ENCODE measurements at regions not wholly inside any gene's neighbourhood (a gene's known extent, or its start where the extent isn't known, plus 50 kb on each side); places are given as distances from the start of the nearest gene placed in this dataset.
"Not testable (repeated sequence)": the region's sequence is repeated elsewhere in the genome, so short reads cannot be mapped to it uniquely, and the experiment has no call there.

- ChIA-PET POLR2A (no interaction called here), CTCF (no interaction called here)
- no peak for TF ChIP-seq CTCF (IDR thresholded peaks at IDR 0.05; ENCODE audit: control extremely low read depth, extremely low read depth, low read depth, missing control alignments)
- DNase-seq (ENCODE audit: extremely low spot score): no peak
These were observed 157.2 kb upstream of the TPRG1 start for GRCh38 chr3:189014526-189014925.

DNA sequence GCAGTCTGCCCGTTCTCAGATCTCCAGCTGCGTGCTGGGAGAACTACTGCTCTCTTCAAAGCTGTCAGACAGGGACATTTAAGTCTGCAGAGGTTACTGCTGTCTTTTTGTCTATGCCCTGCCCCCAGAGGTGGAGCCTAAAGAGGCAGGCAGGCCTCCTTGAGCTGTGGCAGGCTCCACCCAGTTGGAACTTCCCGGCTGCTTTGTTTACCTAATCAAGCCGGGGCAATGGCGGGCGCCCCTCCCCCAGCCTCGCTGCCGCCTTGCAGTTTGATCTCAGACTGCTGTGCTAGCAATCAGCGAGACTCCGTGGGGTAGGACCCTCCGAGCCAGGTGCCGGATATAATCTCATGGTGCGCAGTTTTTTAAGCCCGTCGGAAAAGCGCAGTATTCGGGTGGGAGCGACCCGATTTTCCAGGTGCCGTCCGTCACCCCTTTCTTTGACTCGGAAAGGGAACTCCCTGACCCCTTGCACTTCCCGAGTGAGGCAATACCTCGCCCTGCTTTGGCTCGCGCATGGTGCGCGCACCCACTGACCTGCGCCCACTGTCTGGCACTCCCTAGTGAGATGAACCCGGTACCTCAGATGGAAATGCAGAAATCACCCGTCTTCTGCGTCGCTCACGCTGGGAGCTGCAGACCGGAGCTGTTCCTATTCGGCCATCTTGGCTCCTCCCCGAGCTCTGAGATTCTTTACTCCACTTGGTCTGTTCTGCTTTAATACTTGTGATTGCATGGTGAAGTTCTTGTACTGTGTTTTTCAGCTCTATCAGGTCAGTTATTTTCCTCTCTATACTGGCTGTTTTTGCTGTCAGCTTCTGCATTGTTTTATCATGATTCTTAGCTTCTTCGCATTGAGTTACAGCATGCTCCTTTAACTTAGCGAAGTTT lies 148.9 kb upstream of the TPRG1 start:
- CTCF ChIA-PET; DNase-seq (ENCODE audit: extremely low spot score); POLR2A ChIA-PET: not testable (repeated sequence)

GRCh38 chr3:189025866-189026265 lies 145.9 kb upstream of the TPRG1 start:
- TF ChIP-seq CTCF (IDR thresholded peaks at IDR 0.05; ENCODE audit: control extremely low read depth, extremely low read depth, low read depth, missing control alignments): no peak
- DNase-seq (ENCODE audit: extremely low spot score): no peak
- CTCF ChIA-PET: no interaction called here
- POLR2A ChIA-PET: no interaction called here

- no peak for TF ChIP-seq CTCF (IDR thresholded peaks at IDR 0.05; ENCODE audit: control extremely low read depth, extremely low read depth, low read depth, missing control alignments)
- CTCF ChIA-PET: interaction anchor here (1.0 kb wide), 1 partner anchor 1287 kb away, joined by 3 read pairs; no protein-coding TSS in a partner anchor
These were observed 144.1 kb upstream of the TPRG1 start for GRCh38 chr3:189027626-189028155.

DNA sequence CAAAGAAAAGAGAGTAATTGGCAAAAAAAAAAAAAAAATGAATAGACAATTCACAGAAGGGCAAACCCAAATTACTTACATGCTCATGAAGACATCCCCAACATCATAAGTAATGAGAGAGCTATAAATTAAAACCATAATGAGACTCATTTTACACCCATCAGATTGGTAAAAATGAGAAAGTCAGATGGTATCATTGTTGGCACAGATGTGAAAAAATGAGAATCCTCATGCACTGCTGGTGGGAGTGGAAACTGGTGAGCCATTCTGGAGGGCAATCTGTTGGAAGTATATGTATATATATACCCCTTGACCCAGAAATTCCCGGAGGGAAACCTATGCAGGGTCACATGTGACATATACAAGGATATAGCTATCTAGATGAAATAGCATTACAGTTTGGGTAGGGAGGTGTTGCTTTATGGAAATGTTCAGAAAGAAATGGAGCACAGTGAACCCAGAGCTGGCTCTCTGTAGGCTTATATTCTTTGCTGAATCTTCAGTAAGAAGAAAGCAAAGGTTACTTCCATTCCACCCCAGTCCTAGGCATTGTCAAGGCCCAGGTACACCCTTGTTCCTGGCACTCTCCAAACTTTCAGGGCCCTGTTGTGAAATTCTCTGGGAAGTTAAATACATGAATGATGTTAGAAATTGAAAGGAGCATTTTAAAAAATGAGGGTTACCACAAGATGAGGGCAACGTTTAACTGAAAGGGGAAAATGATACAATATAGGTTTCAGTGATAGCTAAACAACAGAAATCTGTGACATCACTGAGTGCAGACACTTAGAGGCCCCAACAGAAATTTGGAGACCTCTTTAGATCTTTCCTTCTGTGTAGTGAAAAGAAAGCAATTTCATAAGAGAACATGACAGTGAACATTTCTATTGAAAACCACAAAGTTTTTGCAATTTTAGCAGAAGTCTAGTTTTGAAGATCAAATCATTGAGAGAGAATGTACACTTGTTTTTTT lies 132.7 kb upstream of the TPRG1 start:
- no peak for DNase-seq (ENCODE audit: extremely low spot score)
- ChIA-PET POLR2A (no interaction called here), CTCF (interaction anchor here (0.9 to 1.2 kb wide), 3 partner anchors 11 to 1298 kb away, joined by 3 to 4 read pairs (median 3); no protein-coding TSS in a partner anchor)
- no peak for TF ChIP-seq CTCF (IDR thresholded peaks at IDR 0.05; ENCODE audit: control extremely low read depth, extremely low read depth, low read depth, missing control alignments)

More at GRCh38 chr3:189027626-189028155, 144.1 kb upstream of the TPRG1 start:
- no peak for DNase-seq (ENCODE audit: extremely low spot score)
- POLR2A ChIA-PET: no interaction called here

- no peak for TF ChIP-seq CTCF (IDR thresholded peaks at IDR 0.05; ENCODE audit: control extremely low read depth, extremely low read depth, low read depth, missing control alignments)
- DNase-seq (ENCODE audit: extremely low spot score): no peak
- CTCF ChIA-PET: interaction anchor here (1.0 to 3.4 kb wide), 12 partner anchors 7 to 1723 kb away, joined by 3 to 52 read pairs (median 4); no protein-coding TSS in a partner anchor
- POLR2A ChIA-PET: no interaction called here
These were observed 131.0 kb upstream of the TPRG1 start for GRCh38 chr3:189040656-189041335.

All from GM10248 (cell line).